ENCODE measurements at regions not wholly inside any gene's neighbourhood (a gene's known extent, or its start where the extent isn't known, plus 50 kb on each side); places are given as distances from the start of the nearest gene placed in this dataset.
A peak's percentile ranks its signal among the peaks of the same experiment; 100 is the strongest.

DNA sequence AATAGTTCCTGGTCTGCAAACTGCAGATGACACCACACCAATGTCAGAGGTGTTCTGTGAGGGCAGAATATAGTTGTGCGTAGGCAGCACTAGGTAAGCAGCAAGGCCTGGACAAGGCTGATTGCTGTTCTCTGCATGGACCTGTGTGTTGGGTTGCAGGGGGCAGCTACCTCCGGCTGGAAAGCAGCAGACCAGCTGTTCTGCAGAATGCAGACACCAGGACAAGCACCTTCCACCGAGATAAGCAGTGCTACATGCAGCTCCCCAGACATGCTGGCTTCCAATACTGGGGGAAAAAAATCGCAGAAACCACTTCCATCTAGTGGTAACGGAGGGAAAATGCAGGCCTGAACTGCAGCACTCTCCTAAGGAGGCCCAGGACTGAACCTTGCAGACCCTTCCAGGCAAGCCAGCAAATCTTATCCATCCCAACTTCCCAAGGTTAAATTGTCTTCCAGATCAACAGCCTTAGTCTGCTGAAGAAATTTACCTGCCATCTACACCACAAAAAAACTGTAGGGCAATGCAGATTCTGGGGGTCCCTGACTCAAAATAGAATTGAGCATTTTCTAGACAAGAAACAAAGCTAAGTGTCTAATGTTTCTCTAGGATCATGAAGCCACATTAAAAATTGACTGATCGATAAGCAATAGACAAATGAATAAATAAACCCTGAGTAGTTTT is 50.5 kb upstream of the COBL start:
- H3K4me3 ChIP-seq (ENCODE audit: low read depth, low read length), result no peak overlapping the region
- peak; percentile 61 for TF ChIP-seq CTCF (IDR thresholded peaks at IDR 0.05; ENCODE audit: borderline replicate concordance, insufficient read depth, low read depth, low read length)
